Left ventricle myocardium inferior (tissue), 1 donor: ENCODE measurements at regions not wholly inside any gene's neighbourhood (a gene's known extent, or its start where the extent isn't known, plus 50 kb on each side); places are given as distances from the start of the nearest gene placed in this dataset.
"Not testable (repeated sequence)": the region's sequence is repeated elsewhere in the genome, so short reads cannot be mapped to it uniquely, and the experiment has no call there.

Experiments
- DNase-seq: peaks from one replicate; pipeline ENCODE4 v3.0.0-alpha.2; 2020
- H3K27ac ChIP-seq: fragments of 200-600 bp; replicated peaks from 2 replicates; pipeline ENCODE4 v1.8.0; 2021
- H3K27me3 ChIP-seq: fragments of 200-600 bp; 2 replicates; pipeline ENCODE4 v1.8.0; 2021; ENCODE audit warnings: low read depth
- H3K36me3 ChIP-seq: fragments of 200-600 bp; 2 replicates; pipeline ENCODE4 v1.8.0; 2021
- H3K4me1 ChIP-seq: fragments of 200-600 bp; 2 replicates; pipeline ENCODE4 v1.8.0; 2021
- H3K4me3 ChIP-seq: fragments of 200-600 bp; 2 replicates; pipeline ENCODE4 v1.8.0; 2021; ENCODE audit warnings: mild to moderate bottlenecking, moderate library complexity
- H3K9me3 ChIP-seq: fragments of 200-600 bp; replicated peaks from 2 replicates; pipeline ENCODE4 v1.8.0; 2021
- intact Hi-C: fragments of 100-400 bp; cut with micrococcal nuclease; formaldehyde crosslinking; loops from one replicate; pipeline ENCODE4 v1.11.0; 2022
- donor health status: DM: no; HTN: yes; CAD: no; lungs with severe emphysema.

DNA sequence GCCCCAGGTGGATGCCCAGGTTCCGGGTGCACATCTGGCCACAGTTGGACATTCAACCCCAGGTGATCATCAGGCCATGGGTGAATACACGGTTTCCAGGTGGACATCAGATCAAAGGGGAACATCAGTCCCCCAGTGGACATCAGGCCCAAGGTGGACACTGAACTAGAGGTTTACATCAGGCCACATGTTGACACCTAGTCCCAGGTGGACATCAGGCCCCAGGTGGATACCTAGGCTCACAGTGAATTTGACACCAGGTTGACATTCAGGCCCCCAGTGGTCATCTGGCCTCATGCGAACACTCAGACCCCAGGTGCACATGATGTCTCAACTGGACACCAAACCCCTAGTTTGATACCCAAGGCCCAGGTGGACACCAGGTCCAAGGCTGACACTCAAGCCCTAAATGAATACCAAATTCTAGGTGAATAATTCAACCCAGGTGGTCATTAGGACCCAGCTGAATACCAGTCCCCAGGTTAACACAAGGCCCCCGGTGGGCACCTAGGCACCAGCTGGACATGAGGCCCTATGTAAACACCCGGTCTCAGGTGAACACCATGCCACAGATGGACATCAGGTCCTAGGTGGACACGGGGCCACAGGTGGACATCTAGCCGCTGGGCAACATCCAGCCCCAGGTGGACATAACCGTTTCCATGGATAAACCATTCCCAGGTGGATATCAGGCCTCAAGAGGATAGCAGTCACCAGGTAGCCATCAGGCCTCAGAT lies 200.4 kb downstream of the POTEM start:
- intact Hi-C loops, H3K27me3 ChIP-seq, DNase-seq, H3K4me3 ChIP-seq, H3K9me3 ChIP-seq, H3K36me3 ChIP-seq, H3K4me1 ChIP-seq, H3K27ac ChIP-seq: not testable (repeated sequence)

GRCh38 chr14:19168261-19168660 lies 201.0 kb downstream of the POTEM start:
- DNase-seq, intact Hi-C loops, H3K4me1 ChIP-seq, H3K27ac ChIP-seq, H3K27me3 ChIP-seq, H3K4me3 ChIP-seq, H3K9me3 ChIP-seq, H3K36me3 ChIP-seq: not testable (repeated sequence)

- DNase-seq, H3K4me1 ChIP-seq, intact Hi-C loops, H3K9me3 ChIP-seq, H3K36me3 ChIP-seq, H3K4me3 ChIP-seq, H3K27ac ChIP-seq, H3K27me3 ChIP-seq: not testable (repeated sequence)
Measured at GRCh38 chr14:19169561-19170362, 202.5 kb downstream of the POTEM start.

DNA sequence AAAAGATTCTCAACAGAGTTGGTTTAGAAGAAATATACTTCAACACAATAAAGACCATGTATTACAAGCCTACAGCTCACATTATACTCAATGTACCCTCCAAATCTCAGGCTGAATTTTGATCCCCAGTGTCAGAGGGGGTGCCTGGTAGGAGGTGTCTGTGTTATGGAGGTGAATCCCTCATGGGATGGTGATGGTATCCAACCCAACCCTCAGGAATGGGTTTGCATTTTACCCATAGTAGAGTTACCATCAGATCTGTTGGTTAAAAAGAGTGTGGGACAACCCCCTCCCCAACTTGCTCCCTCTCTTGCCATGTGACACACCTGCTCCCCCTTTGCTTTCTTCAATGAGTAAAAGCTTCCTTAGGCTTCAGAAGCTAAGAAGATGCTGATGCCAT lies 205.5 kb downstream of the POTEM start:
- H3K27ac ChIP-seq, H3K9me3 ChIP-seq, H3K27me3 ChIP-seq, H3K4me1 ChIP-seq, intact Hi-C loops, H3K4me3 ChIP-seq, H3K36me3 ChIP-seq, DNase-seq: not testable (repeated sequence)

- H3K9me3 ChIP-seq, H3K4me1 ChIP-seq, H3K36me3 ChIP-seq, H3K27ac ChIP-seq, H3K27me3 ChIP-seq, DNase-seq, intact Hi-C loops, H3K4me3 ChIP-seq: not testable (repeated sequence)
Measured at GRCh38 chr14:19173188-19173587, 206.0 kb downstream of the POTEM start.

- intact Hi-C loops, H3K27me3 ChIP-seq, H3K4me1 ChIP-seq: not testable (repeated sequence)
Measured at GRCh38 chr14:19177435-19177834, 210.2 kb downstream of the POTEM start.

DNA sequence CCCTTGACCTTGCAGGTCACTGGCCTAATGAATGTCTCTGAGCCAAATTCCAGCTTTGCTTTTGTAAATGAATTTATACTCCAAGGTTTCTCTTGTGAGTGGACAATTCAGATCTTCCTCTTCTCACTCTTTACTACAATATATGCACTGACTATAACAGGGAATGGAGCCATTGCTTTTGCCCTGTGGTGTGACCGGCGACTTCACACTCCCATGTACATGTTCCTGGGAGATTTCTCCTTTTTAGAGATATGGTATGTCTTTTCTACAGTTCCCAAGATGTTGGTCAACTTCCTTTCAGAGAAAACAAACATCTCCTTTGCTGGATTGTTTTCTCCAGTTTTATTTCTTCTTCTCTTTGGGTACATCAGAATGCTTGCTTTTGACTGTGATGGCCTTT lies 213.1 kb downstream of the POTEM start:
- intact Hi-C loops, H3K4me1 ChIP-seq, H3K9me3 ChIP-seq, H3K27ac ChIP-seq, H3K27me3 ChIP-seq, DNase-seq, H3K4me3 ChIP-seq, H3K36me3 ChIP-seq: not testable (repeated sequence)

More at GRCh38 chr14:19177435-19177834, 210.2 kb downstream of the POTEM start:
- H3K27ac ChIP-seq, H3K9me3 ChIP-seq, DNase-seq, H3K36me3 ChIP-seq, H3K4me3 ChIP-seq: not testable (repeated sequence)

DNA sequence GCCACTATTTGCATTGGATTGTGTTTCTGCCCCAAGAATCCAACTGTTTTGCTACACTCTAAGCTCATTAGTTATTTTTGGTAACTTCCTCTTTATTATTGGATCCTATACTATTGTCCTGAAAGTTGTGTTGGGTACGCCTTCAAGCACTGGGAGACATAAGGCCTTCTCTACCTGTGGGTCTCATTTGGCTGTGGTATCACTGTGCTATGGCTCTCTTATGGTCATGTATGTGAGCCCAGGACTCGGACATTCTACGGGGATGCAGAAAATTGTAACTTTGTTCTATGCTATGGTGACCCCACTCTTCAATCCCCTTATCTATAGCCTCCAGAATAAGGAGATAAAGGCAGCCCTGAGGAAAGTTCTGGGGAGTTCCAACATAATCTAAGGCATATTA lies 213.6 kb downstream of the POTEM start:
- H3K27me3 ChIP-seq, DNase-seq, intact Hi-C loops, H3K4me1 ChIP-seq, H3K4me3 ChIP-seq, H3K9me3 ChIP-seq, H3K27ac ChIP-seq, H3K36me3 ChIP-seq: not testable (repeated sequence)

DNA sequence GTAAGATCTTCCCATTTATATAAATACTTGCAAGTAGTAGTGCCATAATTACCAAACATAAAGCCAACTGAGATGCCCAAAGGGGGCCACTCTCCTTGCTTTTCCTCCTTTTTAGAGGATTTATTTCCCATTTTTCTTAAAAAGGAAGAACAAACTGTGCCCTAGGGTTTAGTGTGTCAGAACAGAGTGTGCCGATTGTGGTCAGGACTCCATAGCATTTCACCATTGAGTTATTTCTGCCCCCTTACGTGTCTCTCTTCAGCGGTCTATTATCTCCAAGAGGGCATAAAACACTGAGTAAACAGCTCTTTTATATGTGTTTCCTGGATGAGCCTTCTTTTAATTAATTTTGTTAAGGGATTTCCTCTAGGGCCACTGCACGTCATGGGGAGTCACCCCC lies 227.9 kb downstream of the POTEM start:
- H3K9me3 ChIP-seq, H3K4me1 ChIP-seq, H3K4me3 ChIP-seq, intact Hi-C loops, H3K27me3 ChIP-seq, H3K36me3 ChIP-seq, DNase-seq, H3K27ac ChIP-seq: not testable (repeated sequence)

DNA sequence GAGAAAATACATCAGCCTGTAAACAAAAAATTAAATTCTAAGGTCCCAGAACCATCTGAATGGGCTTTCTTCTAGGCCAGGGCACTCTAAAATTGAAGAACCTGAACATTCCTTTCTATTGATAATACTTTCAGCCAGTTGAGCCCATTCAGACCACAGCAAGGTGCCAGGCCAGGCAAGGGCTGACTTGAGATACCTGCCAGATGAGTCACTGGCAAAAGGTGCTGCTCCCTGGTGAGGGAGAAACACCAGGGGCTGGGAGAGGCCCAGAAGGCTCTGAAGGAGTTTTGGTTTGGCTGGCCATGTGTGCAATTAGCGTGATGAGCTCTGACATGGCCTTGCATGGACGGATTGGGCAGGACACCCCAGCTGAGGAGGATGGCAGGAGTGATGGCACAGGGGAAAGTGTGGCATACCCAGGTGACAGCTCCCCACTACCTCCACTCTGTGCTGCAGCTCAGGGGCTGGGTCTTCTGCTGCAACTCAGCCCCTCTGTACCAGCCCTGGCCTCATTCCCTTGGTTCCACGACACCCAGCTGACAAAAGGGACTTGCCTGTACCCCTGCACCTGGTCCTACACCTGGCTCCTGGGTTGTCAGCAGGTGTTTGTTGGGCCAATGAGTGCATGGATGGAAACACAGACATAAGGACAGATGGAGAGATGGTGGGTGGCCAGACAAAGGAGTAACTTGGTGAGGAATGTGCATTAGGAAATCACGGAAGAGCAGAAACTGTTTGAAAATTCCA lies 230.4 kb downstream of the POTEM start:
- H3K27ac ChIP-seq, H3K4me1 ChIP-seq, H3K4me3 ChIP-seq, H3K27me3 ChIP-seq, H3K9me3 ChIP-seq, DNase-seq, intact Hi-C loops, H3K36me3 ChIP-seq: not testable (repeated sequence)

DNA sequence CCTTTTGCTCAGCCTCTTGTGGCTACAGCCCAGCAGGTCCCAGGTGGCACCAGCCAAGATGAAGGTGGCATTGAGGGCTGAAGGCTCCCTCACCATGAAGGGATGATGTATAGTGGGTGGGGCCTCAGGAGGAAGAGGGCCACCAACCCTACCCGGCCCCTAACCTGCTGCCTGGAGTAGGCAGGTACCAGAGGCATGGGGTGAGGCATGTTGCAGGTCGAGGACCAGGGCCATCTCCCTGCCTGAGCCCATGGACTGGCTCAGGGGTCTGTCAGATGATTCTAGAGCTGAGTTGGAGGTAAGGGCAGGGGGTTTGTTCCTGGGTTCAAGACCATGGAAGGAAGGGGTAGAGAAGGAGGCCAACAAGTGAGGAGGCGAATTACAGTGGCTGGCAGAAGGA lies 231.1 kb downstream of the POTEM start:
- intact Hi-C loops, H3K4me3 ChIP-seq, H3K36me3 ChIP-seq, H3K9me3 ChIP-seq, H3K27ac ChIP-seq, H3K27me3 ChIP-seq, H3K4me1 ChIP-seq, DNase-seq: not testable (repeated sequence)

GRCh38 chr14:19201394-19202052 lies 232.6 kb downstream of the POTEG start:
- H3K27me3 ChIP-seq, H3K27ac ChIP-seq, DNase-seq, H3K4me3 ChIP-seq, H3K4me1 ChIP-seq, H3K36me3 ChIP-seq, intact Hi-C loops, H3K9me3 ChIP-seq: not testable (repeated sequence)

DNA sequence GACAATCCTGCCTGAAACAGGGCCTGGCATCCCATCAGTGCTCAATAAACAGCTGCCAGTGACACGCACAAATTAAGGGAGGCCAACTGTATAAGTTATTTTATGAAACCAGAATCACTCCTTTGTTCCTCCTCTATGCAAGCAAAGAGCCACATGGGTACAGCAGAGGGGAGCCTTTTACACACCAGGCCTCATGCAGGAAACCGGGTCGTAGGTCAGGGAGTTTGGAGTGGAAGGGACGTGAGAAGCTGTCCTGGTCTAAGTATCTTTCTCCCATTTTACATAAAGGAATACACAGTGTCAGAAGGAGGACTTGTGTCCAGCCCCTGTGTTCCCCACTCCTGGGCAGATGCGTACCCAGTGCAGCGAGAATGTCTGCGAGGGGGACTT lies 232.1 kb downstream of the POTEG start:
- H3K4me3 ChIP-seq, H3K27ac ChIP-seq, H3K27me3 ChIP-seq, H3K4me1 ChIP-seq, H3K36me3 ChIP-seq, H3K9me3 ChIP-seq, DNase-seq, intact Hi-C loops: not testable (repeated sequence)
